Activated CD8-positive, alpha-beta memory T cell treated with anti-CD3 and anti-CD28 coated beads, Interleukin-2, amount 10 ng/mL, durations not matched to agents 7 days and 5 days (primary cell): ENCODE measurements at regions not wholly inside any gene's neighbourhood (a gene's known extent, or its start where the extent isn't known, plus 50 kb on each side); places are given as distances from the start of the nearest gene placed in this dataset.

ENCODE experiments used
- ATAC-seq: fragments of 150-1000 bp; cut with Tn5 transposase; one replicate; pipeline ENCODE4 v1.10.0; 2021; ENCODE audit warnings: moderate library complexity
- CTCF ChIA-PET: fragments of 350-600 bp; sonication (Branson Sonifier 250); formaldehyde crosslinking; loops from one replicate; lab custom pipeline; 2021; ENCODE audit warnings: antibody characterized with exemption; lab: Charles Lee
- DNase-seq: peaks from one replicate; pipeline ENCODE4 v3.0.0-alpha.2; 2020
- H3K27ac Mint-ChIP-seq: one replicate; pipeline ENCODE4 v1.8.0; 2021; ENCODE audit warnings: mild to moderate bottlenecking, mixed read lengths
- H3K27me3 Mint-ChIP-seq: one replicate; pipeline ENCODE4 v1.8.0; 2021; ENCODE audit warnings: mixed read lengths
- H3K36me3 Mint-ChIP-seq: one replicate; pipeline ENCODE4 v1.8.0; 2021; ENCODE audit warnings: mild to moderate bottlenecking, mixed read lengths
- H3K4me1 Mint-ChIP-seq: one replicate; pipeline ENCODE4 v1.8.0; 2021; ENCODE audit warnings: mixed read lengths
- H3K4me3 Mint-ChIP-seq: one replicate; pipeline ENCODE4 v1.8.0; 2021; ENCODE audit warnings: mild to moderate bottlenecking, moderate library complexity, mixed read lengths
- H3K9me3 Mint-ChIP-seq: one replicate; pipeline ENCODE4 v1.8.0; 2022; ENCODE audit warnings: low read depth, mixed read lengths

DNA sequence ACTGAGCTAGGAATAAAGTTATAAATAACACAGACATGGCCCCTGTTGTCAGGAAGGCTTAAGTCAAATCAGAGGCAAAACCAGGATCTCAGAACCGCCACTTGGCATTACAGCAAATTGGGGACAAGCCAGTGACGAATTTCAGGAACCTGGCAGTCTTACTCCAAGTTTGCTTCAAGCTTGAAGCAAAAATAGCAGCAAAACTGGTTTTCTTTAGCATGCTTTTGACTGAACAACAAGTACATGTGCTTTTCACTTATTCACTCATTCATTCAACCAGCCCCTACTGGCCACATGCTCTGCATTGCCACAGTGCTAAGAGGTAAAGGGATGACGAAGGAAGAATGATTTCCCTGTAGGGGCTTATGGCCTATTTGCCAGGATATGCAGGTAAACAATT is 253.9 kb upstream of the PPARGC1A start:
- Mint-ChIP-seq H3K36me3 (no peaks in the 10 kb centered on the region), H3K9me3 (no peaks in the 10 kb centered on the region), H3K27me3 (no peaks in the 10 kb centered on the region), H3K4me1 (no peaks in the 10 kb centered on the region), H3K4me3 (no peak overlapping the region), H3K27ac (no peak overlapping the region)
- ATAC-seq (no peak), DNase-seq (no peak)
- CTCF ChIA-PET, result no interaction called here

DNA sequence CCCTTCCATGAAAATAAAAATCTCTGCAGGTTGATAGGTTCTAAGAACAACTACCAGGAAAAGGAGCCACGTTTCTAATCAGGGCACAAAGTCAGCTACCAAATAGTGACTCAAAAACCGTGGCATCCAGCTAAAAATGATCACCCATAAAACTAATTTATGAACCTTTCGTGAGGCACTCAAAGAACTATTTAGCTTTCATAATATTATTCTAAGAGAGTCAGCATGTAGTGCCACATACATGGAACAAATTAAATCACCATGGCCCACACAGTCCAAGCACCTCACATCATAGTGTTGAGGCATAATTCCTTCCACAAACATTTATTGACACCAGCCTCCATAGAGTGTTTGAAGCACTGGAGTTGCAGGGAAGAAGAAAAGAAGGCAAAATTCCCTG is 252.0 kb upstream of the PPARGC1A start:
- no peak for DNase-seq
- no peaks in the 10 kb centered on the region for H3K4me1 Mint-ChIP-seq
- H3K4me3 Mint-ChIP-seq, result no peak overlapping the region
- ATAC-seq, result no peak
- CTCF ChIA-PET, result no interaction called here
- no peaks in the 10 kb centered on the region for H3K9me3 Mint-ChIP-seq
- H3K27ac Mint-ChIP-seq, result no peak overlapping the region
- no peaks in the 10 kb centered on the region for H3K27me3 Mint-ChIP-seq
- no peaks in the 10 kb centered on the region for H3K36me3 Mint-ChIP-seq

DNA sequence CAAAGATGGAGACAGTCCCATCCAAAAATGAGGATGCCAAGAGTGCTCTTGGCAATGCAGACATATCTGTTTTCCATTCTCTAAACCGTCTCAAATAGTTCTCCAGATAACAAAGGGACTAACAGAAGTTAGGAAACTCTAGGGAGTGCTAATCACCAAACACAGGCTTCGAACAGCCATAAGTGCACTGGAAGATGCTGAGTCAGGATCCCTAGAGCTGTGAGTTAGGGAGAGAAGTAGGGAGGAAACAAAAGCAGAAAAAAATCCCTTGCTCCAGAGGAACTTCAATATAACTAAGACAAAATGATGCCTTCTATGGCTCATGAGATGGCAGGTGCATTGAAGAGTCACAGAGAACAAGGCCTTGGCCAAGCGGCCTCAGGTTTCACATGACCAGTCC is 251.0 kb upstream of the PPARGC1A start:
- no peaks in the 10 kb centered on the region for H3K9me3 Mint-ChIP-seq
- ATAC-seq, result no peak
- no peak for DNase-seq
- no peak overlapping the region for H3K4me3 Mint-ChIP-seq
- H3K36me3 Mint-ChIP-seq, result no peaks in the 10 kb centered on the region
- no peaks in the 10 kb centered on the region for H3K27me3 Mint-ChIP-seq
- no peak overlapping the region for H3K27ac Mint-ChIP-seq
- H3K4me1 Mint-ChIP-seq, result no peaks in the 10 kb centered on the region
- CTCF ChIA-PET, result no interaction called here

- CTCF ChIA-PET, result no interaction called here
- H3K9me3 Mint-ChIP-seq, result no peaks in the 10 kb centered on the region
- H3K4me3 Mint-ChIP-seq, result no peak overlapping the region
- ATAC-seq (no peak), DNase-seq (no peak)
- no peaks in the 10 kb centered on the region for H3K27me3 Mint-ChIP-seq
- no peaks in the 10 kb centered on the region for H3K36me3 Mint-ChIP-seq
- no peak overlapping the region for H3K27ac Mint-ChIP-seq
- no peaks in the 10 kb centered on the region for H3K4me1 Mint-ChIP-seq
Observed at GRCh38 chr4:24137671-24138601, 248.1 kb upstream of the PPARGC1A start.

DNA sequence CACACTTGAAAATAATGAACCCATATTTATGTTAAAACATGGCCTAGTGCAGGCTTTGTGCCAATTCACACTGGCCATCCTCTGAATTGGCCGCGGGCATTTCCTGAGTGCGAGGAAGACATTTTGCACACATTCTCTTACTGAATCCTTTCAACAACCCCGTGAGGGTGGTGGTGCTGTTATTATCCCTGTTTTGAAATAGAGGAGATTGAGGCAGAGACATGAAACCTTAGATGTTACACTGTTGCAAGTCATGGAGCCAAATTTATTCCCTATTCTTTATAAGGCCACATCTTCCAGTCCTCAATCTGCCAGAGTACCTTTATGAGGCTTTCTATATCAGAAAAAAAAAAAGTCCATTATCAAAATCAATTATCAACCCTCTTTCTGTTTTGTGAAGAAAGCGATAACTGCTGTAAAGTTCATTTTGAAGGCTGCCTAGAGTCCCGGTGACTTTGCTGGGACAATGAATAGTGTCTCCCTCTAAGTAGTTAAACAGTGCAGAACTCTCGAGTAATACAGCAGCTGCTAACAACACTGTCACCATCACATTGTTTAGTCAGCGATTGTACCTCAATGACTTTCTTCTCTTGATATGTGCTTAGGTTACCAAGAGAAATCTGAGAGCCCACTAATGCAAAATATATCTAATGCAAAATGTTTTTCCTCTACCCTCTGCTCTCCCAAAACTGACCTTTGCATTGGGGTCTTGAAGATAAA is 242.3 kb upstream of the PPARGC1A start:
- H3K27me3 Mint-ChIP-seq, result no peaks in the 10 kb centered on the region
- no peak overlapping the region for H3K27ac Mint-ChIP-seq
- DNase-seq, result no peak
- H3K36me3 Mint-ChIP-seq, result no peaks in the 10 kb centered on the region
- H3K9me3 Mint-ChIP-seq, result peaks cover 3% of the 10 kb centered on the region
- ATAC-seq, result no peak
- no peak overlapping the region for H3K4me3 Mint-ChIP-seq
- CTCF ChIA-PET, result no interaction called here
- H3K4me1 Mint-ChIP-seq, result no peaks in the 10 kb centered on the region

GRCh38 chr4:24130637-24131036 is 240.8 kb upstream of the PPARGC1A start:
- CTCF ChIA-PET, result no interaction called here
- H3K27ac Mint-ChIP-seq, result no peak overlapping the region
- ATAC-seq (no peak), DNase-seq (no peak)
- H3K27me3 Mint-ChIP-seq, result no peaks in the 10 kb centered on the region
- H3K36me3 Mint-ChIP-seq, result no peaks in the 10 kb centered on the region
- no peak overlapping the region for H3K4me3 Mint-ChIP-seq
- H3K4me1 Mint-ChIP-seq, result no peaks in the 10 kb centered on the region
- H3K9me3 Mint-ChIP-seq, result peaks cover 3% of the 10 kb centered on the region

DNA sequence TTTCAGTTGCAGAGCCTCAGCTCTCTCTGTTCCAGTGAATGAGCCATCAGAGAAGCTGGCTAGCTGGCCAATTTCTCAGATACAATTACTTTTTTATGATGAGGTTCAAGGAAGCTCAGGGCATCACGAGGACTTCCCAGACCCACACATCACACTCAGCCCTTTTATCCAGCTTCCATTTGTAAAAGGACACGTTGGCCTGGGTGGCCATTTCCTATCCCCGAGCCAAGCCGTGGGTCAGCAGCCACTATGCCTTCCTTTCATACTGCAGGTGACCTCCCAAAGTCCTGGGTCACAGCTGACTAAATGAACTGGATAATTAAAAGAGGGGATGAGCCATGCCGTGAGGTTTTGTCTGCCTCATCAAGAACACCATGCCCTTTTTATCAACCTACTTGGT is 236.9 kb upstream of the PPARGC1A start:
- no peak overlapping the region for H3K27ac Mint-ChIP-seq
- no peak for DNase-seq
- no peaks in the 10 kb centered on the region for H3K4me1 Mint-ChIP-seq
- no peaks in the 10 kb centered on the region for H3K36me3 Mint-ChIP-seq
- no peak for ATAC-seq
- CTCF ChIA-PET, result no interaction called here
- H3K27me3 Mint-ChIP-seq, result no peaks in the 10 kb centered on the region
- no peak overlapping the region for H3K4me3 Mint-ChIP-seq
- peaks cover 3% of the 10 kb centered on the region for H3K9me3 Mint-ChIP-seq

DNA sequence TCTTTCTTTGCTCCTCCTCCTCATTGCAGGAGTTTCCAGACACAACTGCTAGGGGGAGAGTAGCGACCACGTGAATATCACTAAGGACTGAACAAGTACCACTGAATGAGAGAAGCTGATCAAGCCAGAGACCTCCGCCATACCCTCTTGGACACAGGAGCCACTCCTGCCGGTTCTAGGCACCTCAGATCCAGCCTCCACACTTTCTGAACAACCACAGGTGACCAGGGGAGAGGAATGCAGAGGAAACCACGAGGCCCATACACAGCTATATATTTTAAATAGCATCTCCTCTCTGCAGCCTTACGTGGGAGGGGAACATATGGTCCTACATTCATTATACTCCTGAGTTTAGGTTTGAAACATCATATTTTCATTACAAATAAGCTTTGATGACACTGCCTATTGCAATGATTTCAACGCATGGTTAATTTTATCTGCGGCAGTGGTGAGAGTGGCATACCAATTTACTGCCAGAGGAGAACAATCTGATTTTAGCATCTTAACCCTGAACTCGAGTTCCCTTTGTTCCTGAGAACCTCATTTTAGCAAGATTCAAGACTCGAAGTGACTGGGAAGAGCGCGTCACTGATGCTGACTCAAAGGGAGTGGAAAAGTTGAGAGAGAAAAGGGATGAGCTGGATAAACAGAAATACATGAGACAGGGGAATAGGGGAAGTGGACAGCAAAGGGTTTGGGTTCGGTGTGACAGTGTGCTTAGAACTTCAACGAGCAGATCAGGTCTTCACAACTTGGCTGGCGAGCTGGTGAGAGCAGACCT is 231.7 kb upstream of the PPARGC1A start:
- Mint-ChIP-seq H3K4me3 (no peak overlapping the region), H3K27me3 (no peaks in the 10 kb centered on the region), H3K9me3 (no peaks in the 10 kb centered on the region), H3K4me1 (no peaks in the 10 kb centered on the region), H3K36me3 (no peaks in the 10 kb centered on the region), H3K27ac (no peak overlapping the region)
- DNase-seq, result no peak
- ATAC-seq, result no peak
- CTCF ChIA-PET, result no interaction called here

DNA sequence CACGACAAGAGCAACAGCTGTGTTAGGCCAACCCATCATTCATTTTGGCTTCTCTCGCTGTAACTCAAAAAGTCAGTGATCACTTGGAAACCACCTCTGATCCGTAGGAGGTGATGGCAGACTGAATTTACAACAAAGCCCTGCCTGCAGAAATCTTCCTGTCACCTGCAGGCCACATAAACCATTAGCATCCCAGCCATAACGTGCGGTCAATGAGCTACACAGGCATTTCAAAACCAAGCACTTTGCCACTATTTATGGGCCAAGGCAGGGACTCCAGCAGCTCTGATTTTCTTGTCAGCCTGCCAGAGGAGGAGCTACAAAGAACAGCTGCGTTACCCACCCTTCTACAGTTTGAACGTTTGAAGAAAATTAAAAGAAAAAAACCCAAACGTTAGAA is 228.1 kb upstream of the PPARGC1A start:
- Mint-ChIP-seq H3K4me3 (no peak overlapping the region), H3K4me1 (no peaks in the 10 kb centered on the region), H3K27me3 (no peaks in the 10 kb centered on the region), H3K36me3 (no peaks in the 10 kb centered on the region), H3K27ac (no peak overlapping the region), H3K9me3 (no peaks in the 10 kb centered on the region)
- DNase-seq (no peak), ATAC-seq (no peak)
- CTCF ChIA-PET, result no interaction called here

- H3K4me1 Mint-ChIP-seq, result no peaks in the 10 kb centered on the region
- ATAC-seq (no peak), DNase-seq (no peak)
- no peak overlapping the region for H3K27ac Mint-ChIP-seq
- H3K4me3 Mint-ChIP-seq, result no peak overlapping the region
- H3K9me3 Mint-ChIP-seq, result no peaks in the 10 kb centered on the region
- H3K36me3 Mint-ChIP-seq, result no peaks in the 10 kb centered on the region
- H3K27me3 Mint-ChIP-seq, result no peaks in the 10 kb centered on the region
- CTCF ChIA-PET, result no interaction called here
Observed at GRCh38 chr4:24116107-24116506, 226.3 kb upstream of the PPARGC1A start.

- CTCF ChIA-PET, result no interaction called here
- no peaks in the 10 kb centered on the region for H3K4me1 Mint-ChIP-seq
- ATAC-seq, result no peak
Observed at GRCh38 chr4:24114919-24115500, 225.2 kb upstream of the PPARGC1A start.

DNA sequence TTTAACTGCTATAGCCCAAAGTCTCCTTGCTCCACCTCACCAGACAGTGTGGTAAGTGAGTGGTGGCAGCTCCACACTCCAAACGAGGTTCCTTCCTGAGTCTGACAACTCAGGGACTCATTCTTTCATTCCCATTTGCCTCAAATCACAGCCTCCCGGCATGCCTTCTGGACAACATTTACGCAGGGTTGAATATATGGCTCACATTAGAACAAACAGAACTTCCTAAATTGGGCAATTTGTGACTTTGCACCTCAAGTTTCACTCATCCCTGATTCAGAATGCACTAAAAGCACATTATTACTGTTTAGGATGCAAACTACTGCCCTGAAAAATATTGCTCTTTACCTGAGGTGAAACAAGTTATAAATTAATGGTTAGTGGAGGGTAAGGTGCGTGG is 224.6 kb upstream of the PPARGC1A start:
- Mint-ChIP-seq H3K4me1 (no peaks in the 10 kb centered on the region), H3K4me3 (no peak overlapping the region), H3K27ac (no peak overlapping the region), H3K36me3 (no peaks in the 10 kb centered on the region), H3K27me3 (no peaks in the 10 kb centered on the region), H3K9me3 (peaks cover 3% of the 10 kb centered on the region)
- ATAC-seq, result no peak
- no peak for DNase-seq
- CTCF ChIA-PET, result no interaction called here

More at GRCh38 chr4:24114919-24115500, 225.2 kb upstream of the PPARGC1A start:
- Mint-ChIP-seq H3K36me3 (no peaks in the 10 kb centered on the region), H3K4me3 (no peak overlapping the region), H3K9me3 (peaks cover 3% of the 10 kb centered on the region), H3K27ac (no peak overlapping the region), H3K27me3 (no peaks in the 10 kb centered on the region)
- DNase-seq, result no peak

DNA sequence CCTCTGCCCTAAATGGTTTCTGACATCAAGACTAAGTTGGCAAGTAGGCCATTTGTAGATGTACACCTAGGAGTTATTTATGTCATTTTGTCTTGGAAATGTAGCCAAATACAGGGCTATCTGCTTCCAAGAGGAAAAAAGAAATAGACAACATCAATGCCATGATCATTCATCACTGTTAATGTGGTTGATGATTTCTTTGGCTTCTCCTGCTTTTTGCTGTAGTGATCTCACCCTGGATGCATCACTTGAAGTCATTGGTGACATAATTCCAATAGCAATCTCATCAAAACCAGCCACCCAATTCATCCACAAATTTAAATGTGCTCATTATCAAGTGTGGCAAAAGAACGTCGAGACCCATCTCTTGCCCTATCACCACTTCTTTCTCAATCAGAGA is 222.6 kb upstream of the PPARGC1A start:
- CTCF ChIA-PET, result no interaction called here
- Mint-ChIP-seq H3K27ac (no peak overlapping the region), H3K9me3 (peaks cover 3% of the 10 kb centered on the region), H3K27me3 (no peaks in the 10 kb centered on the region), H3K4me1 (no peaks in the 10 kb centered on the region), H3K4me3 (no peak overlapping the region), H3K36me3 (no peaks in the 10 kb centered on the region)
- DNase-seq (no peak), ATAC-seq (no peak)
